GM13976 (cell line): ENCODE measurements at regions not wholly inside any gene's neighbourhood (a gene's known extent, or its start where the extent isn't known, plus 50 kb on each side); places are given as distances from the start of the nearest gene placed in this dataset.

ENCODE experiments used
- DNase-seq: peaks from one replicate; pipeline ENCODE4 v3.0.0; 2012; ENCODE audit warnings: low spot score
- CTCF ChIP-seq: IDR thresholded peaks from 2 replicates; pipeline ENCODE4 v1.5.1; 2012; ENCODE audit warnings: borderline replicate concordance, mild to moderate bottlenecking; ENCODE audit not compliant: insufficient read depth; ENCODE audit errors: extremely low read depth, missing control alignments, control extremely low read depth
- in situ Hi-C: fragments of 300-500 bp; cut with MboI; formaldehyde crosslinking; loops from one replicate; pipeline ENCODE4 v1.12.0; 2022; ENCODE audit warnings: low sequenced_read_pairs, mixed read lengths, inconsistent platforms; ENCODE audit not compliant: unreplicated experiment

DNA sequence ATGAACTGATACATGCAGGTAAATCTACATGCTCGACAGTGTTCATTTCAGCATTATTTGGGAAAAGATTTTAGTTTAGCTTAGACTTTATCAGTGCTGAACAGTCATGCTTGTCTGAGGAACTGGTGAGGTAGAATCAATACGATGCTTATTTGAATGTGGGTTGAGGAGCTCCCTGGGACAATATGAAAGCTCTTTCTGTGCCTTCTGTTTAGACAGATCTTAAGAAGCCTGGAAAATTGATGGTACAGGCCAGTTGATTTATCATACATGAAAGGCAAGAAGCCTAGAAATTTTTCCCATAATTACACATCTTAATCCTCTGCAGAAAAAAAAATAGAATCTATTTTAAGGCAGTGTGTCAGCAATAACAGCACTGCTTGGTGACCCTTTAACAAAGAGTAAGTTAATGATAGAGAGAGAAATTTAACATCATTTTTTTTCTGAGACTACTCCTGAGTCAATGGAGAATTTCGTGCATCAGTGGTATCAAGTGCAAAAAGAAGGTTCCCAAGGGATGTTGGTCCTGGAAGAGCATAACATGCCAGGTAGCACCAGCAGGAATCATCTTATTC, 252.2 kb upstream of the CDH20 start:
- in situ Hi-C loops, result loop anchor here (25.0 kb wide), 1 partner anchor 406 kb away; no protein-coding TSS in a partner anchor
- TF ChIP-seq CTCF, result no peak

GRCh38 chr18:61082976-61083630, 250.1 kb upstream of the CDH20 start:
- no peak for DNase-seq
- in situ Hi-C loops, result loop anchor here (25.0 kb wide), 1 partner anchor 404 kb away; no protein-coding TSS in a partner anchor
- TF ChIP-seq CTCF, result no peak

More for the DNA sequence above, 252.2 kb upstream of the CDH20 start:
- DNase-seq, result no peak

DNA sequence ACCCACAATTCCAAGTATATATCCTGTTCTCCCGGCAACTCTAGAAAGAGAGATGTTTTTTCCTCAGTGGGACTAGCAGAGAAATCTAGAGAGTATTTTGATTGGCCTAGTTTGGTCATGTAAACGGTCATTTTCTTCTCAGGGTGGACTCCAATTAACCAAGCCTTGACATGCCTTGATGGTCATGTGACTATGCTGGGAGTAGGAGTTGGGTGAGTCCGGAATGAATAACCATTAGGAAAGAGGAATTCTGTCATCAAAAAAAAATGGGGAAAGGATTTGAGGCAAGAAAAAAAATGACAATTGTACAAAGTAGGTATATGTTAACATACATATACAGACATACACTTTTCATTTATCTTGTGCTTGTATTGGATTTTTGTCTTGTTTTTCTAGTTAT, 248.2 kb upstream of the CDH20 start:
- in situ Hi-C loops, result loop anchor here (25.0 kb wide), 1 partner anchor 402 kb away; no protein-coding TSS in a partner anchor

DNA sequence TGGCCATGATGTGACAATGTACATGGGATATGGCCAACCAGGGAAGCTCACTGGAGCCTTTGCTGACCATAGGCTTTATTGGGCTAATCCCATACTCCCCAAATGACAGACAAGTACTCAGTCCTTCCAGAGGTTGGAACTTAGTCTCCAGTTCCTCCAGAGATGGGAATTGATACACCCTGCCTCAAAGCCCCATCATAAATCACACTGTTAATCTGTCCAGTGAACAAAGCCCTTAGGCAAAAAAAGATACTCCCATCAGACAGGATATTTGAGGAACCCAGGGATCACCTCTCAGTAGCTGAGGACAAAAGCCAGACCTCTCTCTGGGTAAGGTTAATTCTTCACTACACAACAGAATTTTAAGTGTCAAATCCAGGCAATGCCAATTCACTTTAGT, 247.5 kb upstream of the CDH20 start:
- no peak for DNase-seq
- no peak for TF ChIP-seq CTCF
- in situ Hi-C loops, result loop anchor here (25.0 kb wide), 1 partner anchor 402 kb away; no protein-coding TSS in a partner anchor

More for the DNA sequence above, 248.2 kb upstream of the CDH20 start:
- no peak for DNase-seq
- TF ChIP-seq CTCF, result no peak

DNA sequence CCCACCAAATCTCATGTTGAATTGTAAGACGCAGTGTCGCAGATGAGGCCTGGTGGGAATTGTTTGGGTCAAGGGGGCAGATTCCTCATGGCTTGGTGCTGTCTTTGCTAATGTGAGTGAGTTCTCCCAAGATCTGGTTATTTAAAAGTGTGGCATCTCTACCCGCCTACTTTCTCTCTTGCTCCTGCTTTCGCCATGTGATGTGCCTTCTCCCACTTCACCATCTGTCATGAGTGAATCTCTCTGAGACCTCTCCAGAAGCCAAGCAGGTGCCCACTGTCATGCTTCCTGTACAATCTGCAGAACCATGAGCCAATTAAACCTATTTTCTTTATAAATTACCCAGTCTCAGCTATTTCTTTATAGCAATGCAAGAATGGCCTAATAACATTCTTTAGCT, 246.6 kb upstream of the CDH20 start:
- in situ Hi-C loops, result loop anchor here (25.0 kb wide), 1 partner anchor 401 kb away; no protein-coding TSS in a partner anchor
- DNase-seq, result no peak
- TF ChIP-seq CTCF, result no peak

DNA sequence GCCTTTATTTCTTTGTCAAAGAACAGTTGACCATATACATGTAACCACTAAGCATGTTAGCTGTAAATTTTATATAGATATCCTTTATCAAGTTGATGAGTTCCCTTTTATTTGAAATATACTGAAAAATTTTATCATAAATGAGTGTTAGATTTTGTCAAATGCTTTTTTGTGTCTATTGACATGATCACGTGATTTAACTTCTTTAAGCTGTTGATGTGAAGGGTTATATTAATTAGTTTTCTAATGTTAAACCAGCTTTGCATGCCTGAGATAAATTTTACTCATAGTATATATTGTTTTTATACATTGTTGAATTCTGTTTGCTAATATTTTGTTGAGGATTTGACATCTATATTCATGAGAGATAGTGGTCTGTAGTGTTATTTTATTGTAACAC, 241.9 kb upstream of the CDH20 start:
- in situ Hi-C loops, result loop anchor here (25.0 kb wide), 1 partner anchor 396 kb away; no protein-coding TSS in a partner anchor
- no peak for DNase-seq
- TF ChIP-seq CTCF, result no peak

DNA sequence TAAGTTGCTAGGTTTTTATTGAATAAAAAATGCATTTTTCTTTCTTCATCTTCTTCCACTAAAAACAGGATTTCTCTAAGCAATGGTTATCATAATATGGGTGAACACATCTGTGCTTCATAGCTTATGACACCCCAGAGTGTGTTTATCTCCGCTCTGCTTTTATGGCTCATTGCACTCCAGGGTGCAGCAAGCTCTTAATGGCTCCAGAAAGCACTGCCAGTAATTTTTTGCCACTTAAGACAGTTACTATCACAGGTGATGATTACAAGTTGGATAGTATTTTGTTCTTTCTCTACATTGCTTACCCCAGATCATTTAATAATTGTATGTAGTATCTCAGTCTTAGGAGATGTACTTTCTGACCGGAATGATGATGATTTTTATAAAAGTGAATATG, 239.3 kb upstream of the CDH20 start:
- no peak for TF ChIP-seq CTCF
- in situ Hi-C loops, result loop anchor here (25.0 kb wide), 1 partner anchor 393 kb away; no protein-coding TSS in a partner anchor
- no peak for DNase-seq
